ENCODE measurements at regions not wholly inside any gene's neighbourhood (a gene's known extent, or its start where the extent isn't known, plus 50 kb on each side); places are given as distances from the start of the nearest gene placed in this dataset.

GRCh38 chr12:95607642-95608041 lies 56.4 kb upstream of the USP44 start:
- Histone ChIP-seq H3K4me1 (ENCODE audit: control insufficient read depth in 2 of 2, insufficient read depth in 1 of 2, low read depth in 1 of 2, low read length in 2 of 2) (peaks cover 0 to 3% of the 10 kb centered on the region in 2 donors), H3K27ac (replicated peaks; ENCODE audit: low read length) (no peak overlapping the region), H3K36me3 (replicated peaks in 1 of 2; ENCODE audit: control insufficient read depth in 2 of 2, insufficient read depth in 2 of 2, low read length in 2 of 2) (no peaks in the 10 kb centered on the region), H3K14ac (ENCODE audit: low read length) (no peak overlapping the region), H3K4me3 (ENCODE audit: low read length in 2 of 2) (no peak overlapping the region), H3K79me1 (ENCODE audit: low read depth, low read length) (no peaks in the 10 kb centered on the region), H2AK5ac (ENCODE audit: low read depth, low read length) (no peak overlapping the region), H3K18ac (ENCODE audit: low read length) (no peak overlapping the region), H2BK5ac (ENCODE audit: low read length) (no peak overlapping the region), H2BK120ac (ENCODE audit: low read depth, low read length) (no peak overlapping the region), H3K4me2 (ENCODE audit: insufficient read depth, low read length, poor library complexity, severe bottlenecking) (no peak overlapping the region), H4K8ac (ENCODE audit: low read depth, low read length) (no peak overlapping the region), H4K91ac (ENCODE audit: low read depth, low read length, poor library complexity) (no peak overlapping the region), H3K4ac (ENCODE audit: low read length) (no peak overlapping the region), H2BK12ac (ENCODE audit: low read length) (no peak overlapping the region), H3K9me3 (replicated peaks in 1 of 2; ENCODE audit: control insufficient read depth in 2 of 2, insufficient read depth in 1 of 2, low read depth in 1 of 2, low read length in 2 of 2) (no peaks in the 10 kb centered on the region), H3K23ac (ENCODE audit: low read depth, low read length, poor library complexity) (no peak overlapping the region), H2AFZ (ENCODE audit: low read length) (no peak overlapping the region), H3K27me3 (ENCODE audit: control insufficient read depth in 3 of 3, insufficient read depth in 3 of 3, low read depth in 1 of 3, low read length in 3 of 3) (peaks cover 0 to 2% (median 0%) of the 10 kb centered on the region in 3 experiments), H3K9ac (ENCODE audit: low read depth, low read length, poor library complexity) (no peak overlapping the region), H2BK15ac (ENCODE audit: low read length) (no peak overlapping the region)
- WGBS, 2 donors (ENCODE audit: extremely low coverage in 2 of 2, insufficient read length in 2 of 2, insufficient replicate concordance in 1 of 2): no CpG with 5 or more reads among the region's 4 CpGs
- no peak for DNase-seq (ENCODE audit: low spot score)

GRCh38 chr12:95605875-95606274 lies 54.6 kb upstream of the USP44 start:
- Histone ChIP-seq H4K8ac (ENCODE audit: low read depth, low read length) (no peak overlapping the region), H2BK12ac (ENCODE audit: low read length) (no peak overlapping the region), H3K9ac (ENCODE audit: low read depth, low read length, poor library complexity) (no peak overlapping the region), H3K23ac (ENCODE audit: low read depth, low read length, poor library complexity) (no peak overlapping the region), H2BK120ac (ENCODE audit: low read depth, low read length) (no peak overlapping the region), H3K4me3 (ENCODE audit: low read length in 2 of 2) (no peak overlapping the region), H3K27me3 (ENCODE audit: control insufficient read depth in 3 of 3, insufficient read depth in 3 of 3, low read depth in 1 of 3, low read length in 3 of 3) (peaks cover 0 to 2% (median 0%) of the 10 kb centered on the region in 3 experiments), H3K4me2 (ENCODE audit: insufficient read depth, low read length, poor library complexity, severe bottlenecking) (no peak overlapping the region), H2BK5ac (ENCODE audit: low read length) (no peak overlapping the region), H2BK15ac (ENCODE audit: low read length) (no peak overlapping the region), H2AK5ac (ENCODE audit: low read depth, low read length) (no peak overlapping the region), H3K79me1 (ENCODE audit: low read depth, low read length) (no peaks in the 10 kb centered on the region), H3K9me3 (replicated peaks in 1 of 2; ENCODE audit: control insufficient read depth in 2 of 2, insufficient read depth in 1 of 2, low read depth in 1 of 2, low read length in 2 of 2) (no peaks in the 10 kb centered on the region), H4K91ac (ENCODE audit: low read depth, low read length, poor library complexity) (no peak overlapping the region), H3K4ac (ENCODE audit: low read length) (no peak overlapping the region), H3K27ac (replicated peaks; ENCODE audit: low read length) (no peak overlapping the region), H2AFZ (ENCODE audit: low read length) (no peak overlapping the region), H3K14ac (ENCODE audit: low read length) (no peak overlapping the region), H3K36me3 (replicated peaks in 1 of 2; ENCODE audit: control insufficient read depth in 2 of 2, insufficient read depth in 2 of 2, low read length in 2 of 2) (no peaks in the 10 kb centered on the region), H3K18ac (ENCODE audit: low read length) (no peak overlapping the region), H3K4me1 (ENCODE audit: control insufficient read depth in 2 of 2, insufficient read depth in 1 of 2, low read depth in 1 of 2, low read length in 2 of 2) (peaks cover 0 to 3% of the 10 kb centered on the region in 2 donors)
- no peak for DNase-seq (ENCODE audit: low spot score)
- no CpG with 5 or more reads among the region's 4 CpGs for WGBS, 2 donors (ENCODE audit: extremely low coverage in 2 of 2, insufficient read length in 2 of 2, insufficient replicate concordance in 1 of 2)

GRCh38 chr12:95605087-95605486 lies 53.8 kb upstream of the USP44 start:
- Histone ChIP-seq H4K8ac (ENCODE audit: low read depth, low read length) (peak overlapping the region; percentile 19), H2BK120ac (ENCODE audit: low read depth, low read length) (no peak overlapping the region), H3K79me1 (ENCODE audit: low read depth, low read length) (no peaks in the 10 kb centered on the region), H3K4me3 (ENCODE audit: low read length in 2 of 2) (no peak overlapping the region), H2AFZ (ENCODE audit: low read length) (no peak overlapping the region), H3K27me3 (ENCODE audit: control insufficient read depth in 3 of 3, insufficient read depth in 3 of 3, low read depth in 1 of 3, low read length in 3 of 3) (peaks cover 0 to 2% (median 0%) of the 10 kb centered on the region in 3 experiments), H3K27ac (replicated peaks; ENCODE audit: low read length) (no peak overlapping the region), H2BK5ac (ENCODE audit: low read length) (no peak overlapping the region), H3K4ac (ENCODE audit: low read length) (no peak overlapping the region), H3K14ac (ENCODE audit: low read length) (no peak overlapping the region), H3K36me3 (replicated peaks in 1 of 2; ENCODE audit: control insufficient read depth in 2 of 2, insufficient read depth in 2 of 2, low read length in 2 of 2) (no peaks in the 10 kb centered on the region), H3K18ac (ENCODE audit: low read length) (no peak overlapping the region), H3K23ac (ENCODE audit: low read depth, low read length, poor library complexity) (no peak overlapping the region), H3K9me3 (replicated peaks in 1 of 2; ENCODE audit: control insufficient read depth in 2 of 2, insufficient read depth in 1 of 2, low read depth in 1 of 2, low read length in 2 of 2) (no peaks in the 10 kb centered on the region), H4K91ac (ENCODE audit: low read depth, low read length, poor library complexity) (no peak overlapping the region), H2BK15ac (ENCODE audit: low read length) (no peak overlapping the region), H3K4me1 (ENCODE audit: control insufficient read depth in 2 of 2, insufficient read depth in 1 of 2, low read depth in 1 of 2, low read length in 2 of 2) (peaks cover 0 to 3% of the 10 kb centered on the region in 2 donors), H2BK12ac (ENCODE audit: low read length) (no peak overlapping the region), H2AK5ac (ENCODE audit: low read depth, low read length) (no peak overlapping the region), H3K9ac (ENCODE audit: low read depth, low read length, poor library complexity) (no peak overlapping the region), H3K4me2 (ENCODE audit: insufficient read depth, low read length, poor library complexity, severe bottlenecking) (no peak overlapping the region)
- DNase-seq (ENCODE audit: low spot score): no peak
- WGBS, 2 donors (ENCODE audit: extremely low coverage in 2 of 2, insufficient read length in 2 of 2, insufficient replicate concordance in 1 of 2): no CpG with 5 or more reads among the region's 2 CpGs

- H3K9ac ChIP-seq (ENCODE audit: low read depth, low read length, poor library complexity): no peak overlapping the region
- no peak overlapping the region for H2BK12ac ChIP-seq (ENCODE audit: low read length)
- H3K27me3 ChIP-seq (ENCODE audit: control insufficient read depth in 3 of 3, insufficient read depth in 3 of 3, low read depth in 1 of 3, low read length in 3 of 3): no peaks in the 10 kb centered on the region
- no peak overlapping the region for H2BK15ac ChIP-seq (ENCODE audit: low read length)
- no peaks in the 10 kb centered on the region for H3K36me3 ChIP-seq (replicated peaks in 1 of 2; ENCODE audit: control insufficient read depth in 2 of 2, insufficient read depth in 2 of 2, low read length in 2 of 2)
- no peak overlapping the region for H3K18ac ChIP-seq (ENCODE audit: low read length)
- WGBS, 2 donors (ENCODE audit: extremely low coverage in 2 of 2, insufficient read length in 2 of 2, insufficient replicate concordance in 1 of 2): no CpG with 5 or more reads among the region's 5 CpGs
- H3K4me1 ChIP-seq (ENCODE audit: control insufficient read depth in 2 of 2, insufficient read depth in 1 of 2, low read depth in 1 of 2, low read length in 2 of 2): peaks cover 0 to 3% of the 10 kb centered on the region in 2 donors
- H3K27ac ChIP-seq (replicated peaks; ENCODE audit: low read length): no peak overlapping the region
- no peak overlapping the region for H3K4me3 ChIP-seq (ENCODE audit: low read length in 2 of 2)
- H2AK5ac ChIP-seq (ENCODE audit: low read depth, low read length): no peak overlapping the region
- no peak overlapping the region for H3K4ac ChIP-seq (ENCODE audit: low read length)
- DNase-seq (ENCODE audit: low spot score): no peak
- H4K91ac ChIP-seq (ENCODE audit: low read depth, low read length, poor library complexity): no peak overlapping the region
- no peaks in the 10 kb centered on the region for H3K9me3 ChIP-seq (replicated peaks in 1 of 2; ENCODE audit: control insufficient read depth in 2 of 2, insufficient read depth in 1 of 2, low read depth in 1 of 2, low read length in 2 of 2)
- no peak overlapping the region for H4K8ac ChIP-seq (ENCODE audit: low read depth, low read length)
- no peak overlapping the region for H2AFZ ChIP-seq (ENCODE audit: low read length)
- H3K23ac ChIP-seq (ENCODE audit: low read depth, low read length, poor library complexity): no peak overlapping the region
- no peak overlapping the region for H2BK5ac ChIP-seq (ENCODE audit: low read length)
- no peak overlapping the region for H3K14ac ChIP-seq (ENCODE audit: low read length)
- no peak overlapping the region for H3K4me2 ChIP-seq (ENCODE audit: insufficient read depth, low read length, poor library complexity, severe bottlenecking)
- H3K79me1 ChIP-seq (ENCODE audit: low read depth, low read length): no peaks in the 10 kb centered on the region
- no peak overlapping the region for H2BK120ac ChIP-seq (ENCODE audit: low read depth, low read length)
Measured at GRCh38 chr12:95603351-95604145, 52.3 kb upstream of the USP44 start.
